ENCODE measurements at regions not wholly inside any gene's neighbourhood (a gene's known extent, or its start where the extent isn't known, plus 50 kb on each side); places are given as distances from the start of the nearest gene placed in this dataset.
"Not testable (repeated sequence)": the region's sequence is repeated elsewhere in the genome, so short reads cannot be mapped to it uniquely, and the experiment has no call there.

GRCh38 chr2:208915401-208915800, 508.4 kb upstream of the MAP2 start:
- TF ChIP-seq CTCF (IDR thresholded peaks at IDR 0.05; ENCODE audit: borderline replicate concordance, control extremely low read depth, extremely low read depth, insufficient read depth, missing control alignments): no peak
- in situ Hi-C loops (cut with MboI; ENCODE audit: low sequenced_read_pairs, unreplicated experiment): no loop called here
- DNase-seq (ENCODE audit: low spot score): no peak

GRCh38 chr2:208916881-208917280, 507.0 kb upstream of the MAP2 start:
- no peak for TF ChIP-seq CTCF (IDR thresholded peaks at IDR 0.05; ENCODE audit: borderline replicate concordance, control extremely low read depth, extremely low read depth, insufficient read depth, missing control alignments)
- DNase-seq (ENCODE audit: low spot score): no peak
- in situ Hi-C loops (cut with MboI; ENCODE audit: low sequenced_read_pairs, unreplicated experiment): no loop called here

- in situ Hi-C loops (cut with MboI; ENCODE audit: low sequenced_read_pairs, unreplicated experiment); DNase-seq (ENCODE audit: low spot score): not testable (repeated sequence)
Measured at GRCh38 chr2:208921358-208921757, 502.5 kb upstream of the MAP2 start.

GRCh38 chr2:208927867-208928266, 496.0 kb upstream of the MAP2 start:
- no peak for DNase-seq (ENCODE audit: low spot score)
- in situ Hi-C loops (cut with MboI; ENCODE audit: low sequenced_read_pairs, unreplicated experiment): no loop called here
- no peak for TF ChIP-seq CTCF (IDR thresholded peaks at IDR 0.05; ENCODE audit: borderline replicate concordance, control extremely low read depth, extremely low read depth, insufficient read depth, missing control alignments)

GRCh38 chr2:208929139-208929864, 494.5 kb upstream of the MAP2 start:
- DNase-seq (ENCODE audit: low spot score): no peak
- no peak for TF ChIP-seq CTCF (IDR thresholded peaks at IDR 0.05; ENCODE audit: borderline replicate concordance, control extremely low read depth, extremely low read depth, insufficient read depth, missing control alignments)
- in situ Hi-C loops (cut with MboI; ENCODE audit: low sequenced_read_pairs, unreplicated experiment): no loop called here

- in situ Hi-C loops (cut with MboI; ENCODE audit: low sequenced_read_pairs, unreplicated experiment): no loop called here
- no peak for TF ChIP-seq CTCF (IDR thresholded peaks at IDR 0.05; ENCODE audit: borderline replicate concordance, control extremely low read depth, extremely low read depth, insufficient read depth, missing control alignments)
- DNase-seq (ENCODE audit: low spot score): no peak
Measured at GRCh38 chr2:208929894-208930427, 493.9 kb upstream of the MAP2 start.

DNA sequence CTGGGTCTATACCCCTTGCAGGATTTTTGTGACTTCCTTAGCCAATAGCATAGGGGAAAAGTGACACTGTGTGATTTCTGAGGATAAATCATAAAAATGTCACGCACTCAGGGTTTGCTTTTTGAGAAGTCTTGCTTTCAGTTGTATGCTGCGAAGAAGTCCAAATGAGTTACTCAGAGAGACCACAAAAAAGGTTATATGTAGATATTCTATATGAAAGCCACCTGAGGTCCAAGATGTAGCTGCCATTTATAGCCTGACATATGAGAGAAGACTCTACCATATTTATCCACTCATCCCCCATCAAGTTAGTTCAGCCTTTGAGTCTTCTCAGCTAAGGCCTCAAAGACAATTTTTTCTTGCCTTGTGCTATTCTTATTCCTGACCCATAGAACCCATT, 488.3 kb upstream of the MAP2 start:
- no peak for TF ChIP-seq CTCF (IDR thresholded peaks at IDR 0.05; ENCODE audit: borderline replicate concordance, control extremely low read depth, extremely low read depth, insufficient read depth, missing control alignments)
- DNase-seq (ENCODE audit: low spot score): no peak
- in situ Hi-C loops (cut with MboI; ENCODE audit: low sequenced_read_pairs, unreplicated experiment): no loop called here

All from GM13976 (cell line).